D721Med (cell line): ENCODE measurements at regions not wholly inside any gene's neighbourhood (a gene's known extent, or its start where the extent isn't known, plus 50 kb on each side); places are given as distances from the start of the nearest gene placed in this dataset.

Experiments
- DNase-seq: peaks from one replicate; pipeline ENCODE4 v3.0.0; 2011; ENCODE audit warnings: low spot score; ENCODE audit not compliant: insufficient read length
- FAIRE-seq: peaks from 2 replicates; lab custom pipeline; 2011; peaks lifted over from hg19 to GRCh38; lab: Jason Lieb, UNC
- TF ChIP-seq, protein P1 (sequence below): IDR thresholded peaks from 2 replicates; pipeline ENCODE4 v1.5.1; 2012; ENCODE audit warnings: mild to moderate bottlenecking, control low read depth; ENCODE audit not compliant: insufficient read depth; ENCODE audit errors: missing control alignments

GRCh38 chr22:35170716-35171697 is 86.3 kb upstream of the HMGXB4 start:
- no peak for DNase-seq
- no peak for FAIRE-seq
- TF ChIP-seq, protein P1, sequence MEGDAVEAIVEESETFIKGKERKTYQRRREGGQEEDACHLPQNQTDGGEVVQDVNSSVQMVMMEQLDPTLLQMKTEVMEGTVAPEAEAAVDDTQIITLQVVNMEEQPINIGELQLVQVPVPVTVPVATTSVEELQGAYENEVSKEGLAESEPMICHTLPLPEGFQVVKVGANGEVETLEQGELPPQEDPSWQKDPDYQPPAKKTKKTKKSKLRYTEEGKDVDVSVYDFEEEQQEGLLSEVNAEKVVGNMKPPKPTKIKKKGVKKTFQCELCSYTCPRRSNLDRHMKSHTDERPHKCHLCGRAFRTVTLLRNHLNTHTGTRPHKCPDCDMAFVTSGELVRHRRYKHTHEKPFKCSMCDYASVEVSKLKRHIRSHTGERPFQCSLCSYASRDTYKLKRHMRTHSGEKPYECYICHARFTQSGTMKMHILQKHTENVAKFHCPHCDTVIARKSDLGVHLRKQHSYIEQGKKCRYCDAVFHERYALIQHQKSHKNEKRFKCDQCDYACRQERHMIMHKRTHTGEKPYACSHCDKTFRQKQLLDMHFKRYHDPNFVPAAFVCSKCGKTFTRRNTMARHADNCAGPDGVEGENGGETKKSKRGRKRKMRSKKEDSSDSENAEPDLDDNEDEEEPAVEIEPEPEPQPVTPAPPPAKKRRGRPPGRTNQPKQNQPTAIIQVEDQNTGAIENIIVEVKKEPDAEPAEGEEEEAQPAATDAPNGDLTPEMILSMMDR = no peak

GRCh38 chr22:35172442-35172841 is 84.9 kb upstream of the HMGXB4 start:
- FAIRE-seq = no peak
- DNase-seq = no peak
- TF ChIP-seq, protein P1 = no peak

- FAIRE-seq = no peak
- TF ChIP-seq, protein P1 = no peak
- no peak for DNase-seq
Observed at GRCh38 chr22:35173655-35174054, 83.6 kb upstream of the HMGXB4 start.

DNA sequence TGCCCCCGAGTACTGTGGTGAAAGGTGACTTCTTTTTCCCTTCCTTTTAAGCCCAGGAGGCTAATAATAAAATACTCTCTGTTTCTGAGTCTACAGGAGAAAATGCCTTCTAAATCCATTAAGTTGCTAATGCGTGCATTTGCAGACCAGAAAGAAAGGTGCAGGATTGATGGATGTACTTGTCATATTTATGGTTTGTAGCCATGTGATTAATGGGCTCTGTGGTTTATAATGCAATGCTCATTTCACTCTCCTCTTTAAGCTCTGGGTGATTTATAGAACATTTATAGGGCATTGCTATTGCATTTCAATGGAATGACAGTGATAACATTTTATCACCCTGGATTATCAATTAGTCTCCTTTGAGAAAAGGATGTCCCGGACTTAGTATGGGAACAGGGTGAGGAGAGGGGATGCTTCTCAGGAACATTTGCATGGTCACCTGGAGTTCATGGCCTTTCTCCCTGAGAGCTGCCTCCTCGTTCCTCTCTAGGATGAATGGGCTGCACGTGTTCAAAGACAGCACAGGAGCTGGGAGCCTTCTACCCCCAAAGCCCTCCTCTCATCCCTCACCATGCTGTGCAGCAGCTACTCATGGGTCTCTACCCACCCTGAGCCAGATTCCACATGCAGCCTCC is 82.8 kb upstream of the HMGXB4 start:
- DNase-seq (no peak), FAIRE-seq (no peak)
- TF ChIP-seq, protein P1 = no peak

- FAIRE-seq = no peak
- TF ChIP-seq, protein P1 = no peak
- no peak for DNase-seq
Observed at GRCh38 chr22:35175392-35175791, 81.9 kb upstream of the HMGXB4 start.

GRCh38 chr22:35177811-35178210 is 79.5 kb upstream of the HMGXB4 start:
- TF ChIP-seq, protein P1 = no peak
- no peak for FAIRE-seq
- DNase-seq = no peak
